Upper lobe of left lung (tissue), 6 donors: ENCODE measurements at regions not wholly inside any gene's neighbourhood (a gene's known extent, or its start where the extent isn't known, plus 50 kb on each side); places are given as distances from the start of the nearest gene placed in this dataset.

Experiments used
- ATAC-seq, 2 donors: fragments of 200-7000 bp; cut with Tn5 transposase; one replicate each; pipeline ENCODE4 v1.9.1; 2022; ENCODE audit warnings: mild to moderate bottlenecking in 2 of 2, moderate library complexity in 2 of 2; ENCODE audit not compliant: low FRiP score in 2 of 2
- DNase-seq, 2 donors: peaks; one replicate each; pipeline ENCODE4 v3.0.0-alpha.2; 2019 to 2020
- H3K27ac ChIP-seq, 4 donors: fragments of 200-600 bp; sonication (generic); one replicate each; pipeline ENCODE4 v1.5.1; 2016 to 2019
- H3K27me3 ChIP-seq, 4 donors: fragments of 200-600 bp; sonication (generic); one replicate each; pipeline ENCODE4 v1.5.1; 2017 to 2019
- H3K36me3 ChIP-seq, 4 donors: fragments of 200-600 bp; sonication (generic); one replicate each; pipeline ENCODE4 v1.5.1; 2016 to 2019
- H3K4me1 ChIP-seq, 4 donors: fragments of 200-600 bp; sonication (generic); one replicate each; pipeline ENCODE4 v1.5.1; 2018 to 2019
- H3K4me3 ChIP-seq, 4 donors: fragments of 200-600 bp; sonication (generic); one replicate each; pipeline ENCODE4 v1.5.1; 2017 to 2019; ENCODE audit warnings: mild to moderate bottlenecking in 2 of 4, moderate library complexity in 1 of 4
- H3K9me3 ChIP-seq, 4 donors: fragments of 200-600 bp; sonication (generic); one replicate each; pipeline ENCODE4 v1.5.1; 2018 to 2019
- EP300 ChIP-seq, 4 donors: sonication (generic); formaldehyde crosslinking; IDR thresholded peaks; one replicate each; pipeline ENCODE4 v1.5.1; 2017; ENCODE audit warnings: antibody characterized with exemption in 4 of 4, control low read depth in 2 of 4
- POLR2A ChIP-seq, 4 donors: fragments of 450-650 bp; IDR thresholded peaks; one replicate each; pipeline ENCODE4 v1.5.1; 2016 to 2017; ENCODE audit warnings: antibody characterized with exemption in 4 of 4, mild to moderate bottlenecking in 2 of 4
- POLR2AphosphoS5 ChIP-seq, 2 donors: sonication (generic); formaldehyde crosslinking; IDR thresholded peaks; one replicate each; pipeline ENCODE4 v1.5.1; 2017; ENCODE audit warnings: antibody characterized with exemption in 2 of 2
- WGBS, 2 donors: methylation state at CpG; one replicate each; pipeline ENCODE4 v1.1.5; 2017 to 2018; 5-methylcytosine and 5-hydroxymethylcytosine counted together
- TF ChIP-seq, protein P1 (sequence below), 6 experiments: fragments of 450-650 bp in 4 of 6; fragments of 200-600 bp in 2 of 6; sonication (generic) in 2 of 6; IDR thresholded peaks; one replicate each; pipeline ENCODE4 v1.5.1; 2016 to 2019; ENCODE audit warnings: antibody characterized with exemption in 6 of 6
- donor health status: DM: no; HTN: no; CAD: no; lungs with moderate emphysema.
- donor health status: DM: no; HTN: yes; CAD: no; lungs with severe emphysema.

DNA sequence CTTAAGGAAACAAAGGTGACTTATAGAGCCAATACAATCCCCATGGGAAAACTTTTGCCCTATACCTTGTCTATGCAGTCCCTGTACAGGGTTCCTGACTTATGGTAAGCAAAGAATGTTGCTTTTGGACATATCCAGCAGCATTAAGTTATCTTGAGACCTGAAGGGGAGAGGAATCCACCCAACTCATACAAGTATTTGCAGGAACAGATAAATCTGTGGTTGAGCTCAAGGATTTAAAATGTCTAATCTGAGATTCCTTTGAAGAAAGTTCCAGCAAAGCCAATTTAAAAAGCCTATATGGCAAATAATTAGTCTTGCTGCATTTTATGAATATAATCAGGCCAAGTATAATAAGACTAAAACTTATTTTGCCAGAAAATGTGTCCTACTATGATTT is 739.5 kb upstream of the CDH2 start:
- no peaks in the 10 kb centered on the region for H3K36me3 ChIP-seq
- ATAC-seq (no peak), DNase-seq (no peak)
- no peak overlapping the region for H3K27ac ChIP-seq
- no peak for TF ChIP-seq EP300 (IDR thresholded peaks at IDR 0.05)
- TF ChIP-seq, protein P1, sequence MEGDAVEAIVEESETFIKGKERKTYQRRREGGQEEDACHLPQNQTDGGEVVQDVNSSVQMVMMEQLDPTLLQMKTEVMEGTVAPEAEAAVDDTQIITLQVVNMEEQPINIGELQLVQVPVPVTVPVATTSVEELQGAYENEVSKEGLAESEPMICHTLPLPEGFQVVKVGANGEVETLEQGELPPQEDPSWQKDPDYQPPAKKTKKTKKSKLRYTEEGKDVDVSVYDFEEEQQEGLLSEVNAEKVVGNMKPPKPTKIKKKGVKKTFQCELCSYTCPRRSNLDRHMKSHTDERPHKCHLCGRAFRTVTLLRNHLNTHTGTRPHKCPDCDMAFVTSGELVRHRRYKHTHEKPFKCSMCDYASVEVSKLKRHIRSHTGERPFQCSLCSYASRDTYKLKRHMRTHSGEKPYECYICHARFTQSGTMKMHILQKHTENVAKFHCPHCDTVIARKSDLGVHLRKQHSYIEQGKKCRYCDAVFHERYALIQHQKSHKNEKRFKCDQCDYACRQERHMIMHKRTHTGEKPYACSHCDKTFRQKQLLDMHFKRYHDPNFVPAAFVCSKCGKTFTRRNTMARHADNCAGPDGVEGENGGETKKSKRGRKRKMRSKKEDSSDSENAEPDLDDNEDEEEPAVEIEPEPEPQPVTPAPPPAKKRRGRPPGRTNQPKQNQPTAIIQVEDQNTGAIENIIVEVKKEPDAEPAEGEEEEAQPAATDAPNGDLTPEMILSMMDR (IDR thresholded peaks at IDR 0.05) = no peak
- no peak for TF ChIP-seq POLR2A (IDR thresholded peaks at IDR 0.05)
- TF ChIP-seq POLR2AphosphoS5 (IDR thresholded peaks at IDR 0.05) = no peak
- H3K4me1 ChIP-seq = no peaks in the 10 kb centered on the region
- peaks cover 0 to 7% (median 0%) of the 10 kb centered on the region in 4 donors for H3K9me3 ChIP-seq
- no peak overlapping the region for H3K4me3 ChIP-seq
- H3K27me3 ChIP-seq = no peaks in the 10 kb centered on the region

DNA sequence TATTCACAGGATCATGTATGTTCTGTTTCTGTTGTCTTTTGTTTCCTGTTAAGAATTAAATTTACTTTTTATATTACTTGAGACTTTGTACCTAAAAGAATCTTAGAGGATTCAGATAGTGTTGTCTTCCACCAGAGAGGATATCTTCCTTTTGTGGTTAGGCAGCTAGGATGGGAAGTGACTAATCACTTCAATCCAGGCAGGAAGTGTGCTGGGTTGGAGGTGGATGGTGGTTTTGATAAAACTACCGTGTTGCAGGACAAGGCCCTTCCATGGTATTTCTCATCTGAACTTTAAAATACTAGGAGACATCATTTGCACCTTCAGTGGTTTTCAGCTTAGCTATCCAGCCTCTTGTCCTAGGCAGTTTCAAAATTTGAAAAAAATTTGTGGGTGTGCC is 728.6 kb upstream of the CDH2 start:
- no peak overlapping the region for H3K27ac ChIP-seq
- no peaks in the 10 kb centered on the region for H3K36me3 ChIP-seq
- TF ChIP-seq EP300 (IDR thresholded peaks at IDR 0.05) (no peak), POLR2A (IDR thresholded peaks at IDR 0.05) (no peak), POLR2AphosphoS5 (IDR thresholded peaks at IDR 0.05) (no peak)
- TF ChIP-seq, protein P1 (IDR thresholded peaks at IDR 0.05) = no peak
- no peaks in the 10 kb centered on the region for H3K4me1 ChIP-seq
- H3K27me3 ChIP-seq = no peaks in the 10 kb centered on the region
- no peak for DNase-seq
- WGBS, 2 donors = 19 to 39% methylated on average over 1 of the region's 1 CpG
- H3K4me3 ChIP-seq = no peak overlapping the region
- H3K9me3 ChIP-seq = no peaks in the 10 kb centered on the region
- no peak for ATAC-seq

DNA sequence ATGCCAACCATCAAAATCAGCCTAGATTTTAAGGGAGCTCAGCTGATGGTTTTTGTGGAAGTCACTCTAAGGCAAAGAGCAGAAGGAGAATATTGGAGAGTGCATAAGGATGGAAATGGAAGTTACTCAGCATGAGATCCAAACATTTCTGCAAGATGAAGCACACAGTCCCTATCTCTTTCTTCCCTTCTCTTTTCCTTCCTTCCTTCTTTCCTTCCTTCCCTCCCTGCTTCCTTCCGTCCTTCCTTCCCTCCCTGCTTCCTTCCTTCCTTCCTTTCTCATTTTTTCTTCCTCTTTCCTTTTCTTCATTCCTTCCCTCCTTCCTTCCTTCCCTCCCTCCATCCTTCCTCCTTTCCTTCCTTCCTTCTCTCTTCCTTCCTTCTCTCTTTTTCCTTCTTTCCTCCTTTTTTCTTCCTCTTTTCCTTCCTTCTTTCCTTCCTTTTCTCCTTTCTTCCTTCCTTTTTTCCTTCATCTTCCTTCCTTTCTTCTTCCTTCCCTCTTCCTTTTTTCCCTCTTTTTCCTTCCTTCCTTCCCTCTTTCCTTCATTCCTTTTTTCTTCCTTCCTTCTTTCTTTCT is 727.9 kb upstream of the CDH2 start:
- no peaks in the 10 kb centered on the region for H3K4me1 ChIP-seq
- ATAC-seq (no peak), DNase-seq (no peak)
- H3K27me3 ChIP-seq = no peaks in the 10 kb centered on the region
- TF ChIP-seq EP300 (IDR thresholded peaks at IDR 0.05) (no peak), POLR2AphosphoS5 (IDR thresholded peaks at IDR 0.05) (no peak), POLR2A (IDR thresholded peaks at IDR 0.05) (no peak)
- H3K27ac ChIP-seq = no peak overlapping the region
- no peak overlapping the region for H3K4me3 ChIP-seq
- 50 to 72% methylated on average over 1 of the region's 1 CpG for WGBS, 2 donors
- H3K9me3 ChIP-seq = no peaks in the 10 kb centered on the region
- H3K36me3 ChIP-seq = no peaks in the 10 kb centered on the region

DNA sequence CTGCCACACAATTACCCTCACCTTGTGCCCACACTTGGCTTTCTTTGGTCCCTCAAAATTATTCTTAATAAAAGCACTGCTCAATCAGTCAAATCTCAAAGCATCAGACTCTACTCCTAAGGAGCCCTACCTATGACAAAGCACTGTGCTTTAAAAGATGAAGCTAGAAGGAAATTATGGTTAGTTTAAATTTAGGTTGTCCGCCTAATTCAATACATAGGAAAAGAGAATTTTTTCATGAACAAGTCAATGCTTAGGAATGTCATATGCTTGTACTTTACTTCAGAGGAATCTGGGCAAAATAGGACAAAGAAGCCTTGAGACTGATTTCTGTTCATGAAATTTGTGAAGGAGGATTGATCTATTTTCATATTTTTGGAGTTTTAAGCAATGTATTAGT is 726.4 kb upstream of the CDH2 start:
- Histone ChIP-seq H3K9me3 (no peaks in the 10 kb centered on the region), H3K27me3 (no peaks in the 10 kb centered on the region), H3K4me1 (no peaks in the 10 kb centered on the region), H3K27ac (no peak overlapping the region), H3K36me3 (no peaks in the 10 kb centered on the region), H3K4me3 (no peak overlapping the region)
- WGBS, 2 donors = 35 to 93% methylated on average over 1 of the region's 1 CpG
- no peak for DNase-seq
- no peak for ATAC-seq
- TF ChIP-seq POLR2AphosphoS5 (IDR thresholded peaks at IDR 0.05) = no peak
- TF ChIP-seq, protein P1 (IDR thresholded peaks at IDR 0.05) = no peak
- TF ChIP-seq EP300 (IDR thresholded peaks at IDR 0.05) = no peak
- TF ChIP-seq POLR2A (IDR thresholded peaks at IDR 0.05) = no peak

DNA sequence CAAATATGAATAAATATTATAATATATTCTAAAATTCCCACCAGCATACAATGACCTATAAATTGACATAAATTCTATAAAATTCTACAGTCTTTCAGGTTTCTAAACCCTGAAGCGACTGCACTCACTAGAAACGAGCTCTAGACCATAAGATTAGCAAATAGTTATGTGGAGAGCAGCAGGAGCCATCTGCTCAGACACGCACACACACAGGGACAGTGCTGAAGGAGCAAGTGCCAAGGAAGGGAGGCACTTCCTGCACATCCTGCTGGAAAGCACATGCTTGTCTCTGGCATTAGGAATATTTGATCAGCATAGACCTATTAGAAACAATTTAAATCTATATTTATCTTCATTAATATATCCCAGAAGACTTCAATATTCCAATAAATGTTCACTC is 713.9 kb upstream of the CDH2 start:
- H3K27ac ChIP-seq = no peak overlapping the region
- no peak for DNase-seq
- H3K4me1 ChIP-seq = no peaks in the 10 kb centered on the region
- no peak overlapping the region for H3K4me3 ChIP-seq
- H3K27me3 ChIP-seq = no peaks in the 10 kb centered on the region
- H3K36me3 ChIP-seq = no peaks in the 10 kb centered on the region
- TF ChIP-seq EP300 (IDR thresholded peaks at IDR 0.05) = no peak
- TF ChIP-seq, protein P1 (IDR thresholded peaks at IDR 0.05) = no peak
- no peak for TF ChIP-seq POLR2AphosphoS5 (IDR thresholded peaks at IDR 0.05)
- no peak for TF ChIP-seq POLR2A (IDR thresholded peaks at IDR 0.05)
- 49 to 51% methylated on average over 3 of the region's 3 CpGs for WGBS, 2 donors
- H3K9me3 ChIP-seq = no peaks in the 10 kb centered on the region
- no peak for ATAC-seq
